Transverse colon (tissue), 4 donors: ENCODE measurements at regions not wholly inside any gene's neighbourhood (a gene's known extent, or its start where the extent isn't known, plus 50 kb on each side); places are given as distances from the start of the nearest gene placed in this dataset.

Source experiments
- DNase-seq: peaks from one replicate; pipeline ENCODE4 v3.0.0-alpha.2; 2019
- H3K27ac ChIP-seq, 4 donors: fragments of 200-600 bp; sonication (generic); 2 replicates each; pipeline ENCODE4 v1.5.1; 2016 to 2018; ENCODE audit warnings: inconsistent platforms in 4 of 4
- H3K27me3 ChIP-seq: fragments of 200-600 bp; sonication (generic); 2 replicates; pipeline ENCODE4 v1.5.1; 2017; ENCODE audit warnings: inconsistent platforms
- H3K36me3 ChIP-seq, 4 donors: fragments of 200-600 bp; sonication (generic); 2 replicates each; pipeline ENCODE4 v1.5.1; 2017 to 2019; ENCODE audit warnings: inconsistent platforms in 4 of 4
- H3K4me1 ChIP-seq, 4 donors: fragments of 200-600 bp; sonication (generic); 2 replicates each; pipeline ENCODE4 v1.5.1; 2017 to 2020; ENCODE audit warnings: inconsistent platforms in 4 of 4
- H3K4me3 ChIP-seq, 4 donors: fragments of 200-600 bp; sonication (generic); 1 replicate in 1 of 4; 2 replicates in 3 of 4; pipeline versions ENCODE4 v1.5.1 to v1.6.1; 2017 to 2019; ENCODE audit warnings: inconsistent platforms in 4 of 4
- H3K9me3 ChIP-seq, 2 donors: fragments of 200-600 bp; sonication (generic); 2 replicates each; pipeline ENCODE4 v1.5.1; 2017 to 2019; ENCODE audit warnings: inconsistent platforms in 2 of 2
- EP300 ChIP-seq: sonication (generic); formaldehyde crosslinking; IDR thresholded peaks from one replicate; pipeline ENCODE4 v1.6.1; 2017; ENCODE audit warnings: antibody characterized with exemption, low read depth
- POLR2A ChIP-seq: fragments of 450-650 bp; IDR thresholded peaks from one replicate; pipeline ENCODE4 v1.6.1; 2016; ENCODE audit warnings: antibody characterized with exemption, mild to moderate bottlenecking, moderate library complexity
- POLR2AphosphoS5 ChIP-seq, 3 donors: sonication (generic); formaldehyde crosslinking; IDR thresholded peaks; one replicate each; pipeline ENCODE4 v1.6.1; 2016; ENCODE audit warnings: antibody characterized with exemption in 3 of 3
- WGBS, 2 donors: methylation state at CpG; one replicate each; pipeline ENCODE4 v1.1.5; 2018; ENCODE audit warnings: low coverage in 1 of 2; 5-methylcytosine and 5-hydroxymethylcytosine counted together
- in situ Hi-C, 4 donors: fragments of 200-750 bp; cut with MboI; loops; one replicate each; pipeline versions ENCODE4 v1.15.0 to v1.15.1; 2017; ENCODE audit warnings: low sequenced_read_pairs in 3 of 4, low pct_ligation_motif_present in 1 of 4, low pct_unique_long_range_greater_than_20kb in 1 of 4
- intact Hi-C: fragments of 100-400 bp; cut with DNase I; formaldehyde crosslinking; loops from one replicate; pipeline ENCODE4 v1.15.1; 2023; ENCODE audit warnings: low total_unique reads
- TF ChIP-seq, protein P1 (sequence below), 5 experiments: fragments of 200-600 bp in 3 of 5; fragments of 450-650 bp in 2 of 5; sonication (generic) in 3 of 5; IDR thresholded peaks; 1 replicate in 2 of 5; 2 replicates in 3 of 5; pipeline ENCODE4 v1.5.1; 2016 to 2017; ENCODE audit warnings: antibody characterized with exemption in 5 of 5, inconsistent platforms in 3 of 5, mild to moderate bottlenecking in 2 of 5, moderate library complexity in 1 of 5

DNA sequence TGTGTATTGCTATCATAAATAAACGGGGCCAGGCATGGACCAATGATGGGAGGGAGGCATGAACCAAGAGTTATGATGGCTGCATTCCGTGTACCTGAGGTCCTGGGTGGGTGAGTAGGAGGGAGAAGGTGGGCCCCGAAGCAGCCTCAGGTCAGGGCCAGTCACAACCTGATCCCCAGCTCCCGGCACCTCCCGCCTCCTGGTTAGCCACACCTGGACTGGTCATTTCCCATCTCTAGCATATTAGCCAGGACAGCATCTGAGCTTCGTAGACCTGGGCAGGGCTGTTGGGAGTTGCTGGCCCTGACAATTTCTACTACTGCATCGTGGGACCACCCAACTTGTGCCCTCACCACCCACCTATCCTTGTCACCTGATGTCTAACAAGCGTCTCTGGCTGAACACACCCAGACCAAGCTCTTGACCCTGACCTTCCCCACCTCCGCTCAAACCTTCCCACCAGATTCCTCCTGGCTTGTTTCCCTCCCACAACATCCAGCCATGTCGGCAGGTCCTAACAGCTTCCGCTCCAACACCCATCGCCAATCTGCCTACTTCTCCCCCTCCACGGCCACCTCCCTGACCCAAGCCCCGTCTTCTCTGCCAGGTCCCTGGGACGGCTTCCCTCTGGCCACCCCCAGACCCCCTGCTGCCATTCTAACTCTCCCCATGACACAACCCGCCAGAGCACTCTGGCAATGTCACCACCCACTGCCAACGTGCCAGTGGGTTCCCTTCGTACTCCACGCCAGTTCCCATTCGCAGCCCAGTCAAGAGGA, 133.8 kb upstream of the IQSEC1 start:
- intact Hi-C loops (no loop called here), in situ Hi-C loops (no loop called here)
- H3K9me3 ChIP-seq: no peaks in the 10 kb centered on the region
- H3K36me3 ChIP-seq: no peaks in the 10 kb centered on the region
- H3K4me3 ChIP-seq: no peak overlapping the region
- no peak for DNase-seq
- peaks cover 20% of the 10 kb centered on the region for H3K27me3 ChIP-seq
- 69 to 87% methylated on average over 11 to 20 of the region's 20 CpGs for WGBS, 2 donors
- TF ChIP-seq POLR2A (no peak), EP300 (no peak)
- TF ChIP-seq, protein P1, sequence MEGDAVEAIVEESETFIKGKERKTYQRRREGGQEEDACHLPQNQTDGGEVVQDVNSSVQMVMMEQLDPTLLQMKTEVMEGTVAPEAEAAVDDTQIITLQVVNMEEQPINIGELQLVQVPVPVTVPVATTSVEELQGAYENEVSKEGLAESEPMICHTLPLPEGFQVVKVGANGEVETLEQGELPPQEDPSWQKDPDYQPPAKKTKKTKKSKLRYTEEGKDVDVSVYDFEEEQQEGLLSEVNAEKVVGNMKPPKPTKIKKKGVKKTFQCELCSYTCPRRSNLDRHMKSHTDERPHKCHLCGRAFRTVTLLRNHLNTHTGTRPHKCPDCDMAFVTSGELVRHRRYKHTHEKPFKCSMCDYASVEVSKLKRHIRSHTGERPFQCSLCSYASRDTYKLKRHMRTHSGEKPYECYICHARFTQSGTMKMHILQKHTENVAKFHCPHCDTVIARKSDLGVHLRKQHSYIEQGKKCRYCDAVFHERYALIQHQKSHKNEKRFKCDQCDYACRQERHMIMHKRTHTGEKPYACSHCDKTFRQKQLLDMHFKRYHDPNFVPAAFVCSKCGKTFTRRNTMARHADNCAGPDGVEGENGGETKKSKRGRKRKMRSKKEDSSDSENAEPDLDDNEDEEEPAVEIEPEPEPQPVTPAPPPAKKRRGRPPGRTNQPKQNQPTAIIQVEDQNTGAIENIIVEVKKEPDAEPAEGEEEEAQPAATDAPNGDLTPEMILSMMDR (IDR thresholded peaks at IDR 0.05): no peak
- no peak overlapping the region for H3K27ac ChIP-seq
- H3K4me1 ChIP-seq: no peaks in the 10 kb centered on the region

DNA sequence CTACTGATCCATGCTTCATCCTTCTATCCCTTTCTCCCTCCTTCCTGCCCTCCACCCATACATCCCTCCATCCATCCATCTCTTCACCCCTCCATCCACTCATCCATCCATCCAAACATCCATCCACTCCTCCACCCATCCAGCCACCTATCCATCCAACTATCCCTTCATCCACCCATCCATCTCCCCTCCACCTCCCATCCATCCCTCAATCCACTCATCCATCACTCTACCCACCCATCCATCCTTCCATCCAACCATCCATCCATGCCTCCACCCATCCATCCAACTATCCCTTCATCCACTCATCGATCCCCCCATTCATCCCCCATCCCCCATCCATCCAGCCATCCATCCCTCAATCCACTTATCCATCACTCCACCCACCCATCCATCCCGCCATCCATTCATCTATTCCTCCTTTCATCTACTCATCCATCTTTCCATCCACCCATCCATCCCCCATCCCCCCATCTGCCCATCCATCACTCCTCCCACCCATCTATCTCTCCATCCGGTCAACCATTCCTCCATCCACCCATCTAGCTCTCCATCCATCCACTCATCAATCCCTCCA, 132.4 kb upstream of the IQSEC1 start:
- no peak overlapping the region for H3K4me3 ChIP-seq
- intact Hi-C loops (no loop called here), in situ Hi-C loops (no loop called here)
- peaks cover 30% of the 10 kb centered on the region for H3K27me3 ChIP-seq
- H3K4me1 ChIP-seq: no peaks in the 10 kb centered on the region
- H3K27ac ChIP-seq: no peak overlapping the region
- 87 to 92% methylated on average over 3 of the region's 3 CpGs for WGBS, 2 donors
- TF ChIP-seq EP300 (no peak), POLR2AphosphoS5 (IDR thresholded peaks at IDR 0.05) (no peak), POLR2A (no peak)
- TF ChIP-seq, protein P1 (IDR thresholded peaks at IDR 0.05): no peak
- H3K36me3 ChIP-seq: no peaks in the 10 kb centered on the region
- no peak for DNase-seq
- no peaks in the 10 kb centered on the region for H3K9me3 ChIP-seq

DNA sequence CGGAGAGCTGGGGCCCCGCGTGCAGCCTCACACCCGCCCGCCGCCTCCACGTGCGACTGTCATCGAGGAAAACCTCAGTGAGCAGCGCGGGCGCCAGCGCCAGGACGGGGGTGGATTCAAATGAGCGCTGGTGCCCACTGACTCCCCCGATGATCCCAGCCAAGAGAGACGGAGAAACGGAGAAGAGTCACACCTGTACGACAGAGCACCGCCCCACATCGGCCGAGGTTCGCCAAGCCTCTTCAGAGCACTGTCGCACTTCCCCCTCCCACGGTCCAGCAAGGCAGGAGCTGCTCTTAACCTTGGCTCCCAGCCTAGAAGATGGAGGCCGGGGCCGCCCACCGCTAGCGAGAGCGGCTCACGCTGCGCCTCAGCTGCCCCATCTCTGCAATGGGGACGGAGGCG, 130.9 kb upstream of the IQSEC1 start:
- in situ Hi-C loops: no loop called here
- WGBS, 2 donors: 32% methylated on average over 29 of the region's 34 CpGs; no CpG with 5 or more reads in 1 of the 2 donors
- no peak overlapping the region for H3K27ac ChIP-seq
- intact Hi-C loops: no loop called here
- H3K36me3 ChIP-seq: no peaks in the 10 kb centered on the region
- DNase-seq: no peak
- H3K4me1 ChIP-seq: no peaks in the 10 kb centered on the region
- H3K27me3 ChIP-seq: peaks cover 32% of the 10 kb centered on the region
- TF ChIP-seq POLR2A (no peak), EP300 (no peak), POLR2AphosphoS5 (IDR thresholded peaks at IDR 0.05) (no peak)
- TF ChIP-seq, protein P1 (IDR thresholded peaks at IDR 0.05): no peak
- no peaks in the 10 kb centered on the region for H3K9me3 ChIP-seq
- no peak overlapping the region for H3K4me3 ChIP-seq

DNA sequence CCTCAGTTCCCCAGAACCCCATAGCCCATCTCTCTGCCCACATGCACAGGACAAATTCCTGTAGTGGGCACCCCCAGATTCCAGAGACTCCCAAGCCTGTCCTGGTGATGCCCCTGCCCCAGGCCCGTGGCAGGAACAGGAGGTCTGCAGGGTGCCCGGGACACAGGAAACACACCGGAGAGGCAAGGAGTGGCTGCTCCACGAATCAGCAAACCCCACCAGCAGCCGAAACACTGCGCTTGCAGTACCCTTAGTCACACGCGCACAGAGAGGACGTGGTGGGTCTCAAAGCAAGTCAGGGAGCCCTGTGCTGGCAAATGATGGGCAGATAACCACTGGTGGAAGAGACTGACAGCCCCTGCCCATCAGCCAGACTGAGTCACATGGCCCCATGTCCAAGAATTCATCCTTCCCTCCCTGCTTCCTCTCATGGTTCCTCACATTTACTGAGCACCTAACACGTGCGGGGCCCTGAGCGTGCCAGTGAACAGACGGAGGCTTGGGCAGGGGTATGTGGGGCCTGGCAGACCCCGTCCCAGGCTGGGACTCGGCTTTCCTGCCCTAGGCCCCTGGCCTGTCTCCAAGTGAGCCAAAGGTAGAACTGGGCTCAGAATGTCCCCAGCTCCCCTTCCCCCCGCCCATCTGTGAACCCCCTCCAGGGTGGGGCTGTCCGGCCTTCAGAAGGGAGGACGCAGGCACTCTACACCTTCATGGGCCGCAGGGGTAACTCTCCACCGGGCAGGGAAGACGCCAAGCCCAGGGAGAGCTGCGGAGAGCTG, 130.4 kb upstream of the IQSEC1 start:
- WGBS, 2 donors: 80% methylated on average over 15 of the region's 22 CpGs; no CpG with 5 or more reads in 1 of the 2 donors
- Histone ChIP-seq H3K4me3 (no peak overlapping the region), H3K36me3 (no peaks in the 10 kb centered on the region), H3K4me1 (no peaks in the 10 kb centered on the region), H3K27me3 (peaks cover 32% of the 10 kb centered on the region), H3K27ac (no peak overlapping the region), H3K9me3 (no peaks in the 10 kb centered on the region)
- intact Hi-C loops (no loop called here), in situ Hi-C loops (no loop called here)
- DNase-seq: no peak
- TF ChIP-seq POLR2A (no peak), EP300 (no peak), POLR2AphosphoS5 (IDR thresholded peaks at IDR 0.05) (no peak)
- TF ChIP-seq, protein P1 (IDR thresholded peaks at IDR 0.05): no peak
